ENCODE measurements at regions not wholly inside any gene's neighbourhood (a gene's known extent, or its start where the extent isn't known, plus 50 kb on each side); places are given as distances from the start of the nearest gene placed in this dataset.

DNA sequence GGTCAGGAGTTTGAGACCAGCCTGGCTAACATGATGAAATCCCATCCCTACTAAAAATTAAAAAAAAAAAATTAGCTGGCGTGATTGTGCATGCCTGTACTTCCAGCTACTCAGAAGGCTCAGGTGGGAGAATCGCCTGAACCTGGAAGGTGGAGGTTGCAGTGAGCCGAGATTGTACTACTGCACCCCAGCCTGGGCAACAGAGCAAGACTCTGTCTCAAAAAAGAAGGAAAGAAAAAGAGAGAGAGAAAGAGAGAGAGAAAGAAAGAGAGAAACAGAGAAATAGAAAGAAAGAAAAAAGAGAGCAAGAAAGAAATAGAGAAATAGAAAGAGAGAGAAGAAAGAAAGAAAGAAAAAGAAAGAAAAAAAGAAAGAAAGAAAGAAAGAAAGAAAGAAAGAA, 292.8 kb upstream of the KLF6 start:
- TF ChIP-seq, protein P1, sequence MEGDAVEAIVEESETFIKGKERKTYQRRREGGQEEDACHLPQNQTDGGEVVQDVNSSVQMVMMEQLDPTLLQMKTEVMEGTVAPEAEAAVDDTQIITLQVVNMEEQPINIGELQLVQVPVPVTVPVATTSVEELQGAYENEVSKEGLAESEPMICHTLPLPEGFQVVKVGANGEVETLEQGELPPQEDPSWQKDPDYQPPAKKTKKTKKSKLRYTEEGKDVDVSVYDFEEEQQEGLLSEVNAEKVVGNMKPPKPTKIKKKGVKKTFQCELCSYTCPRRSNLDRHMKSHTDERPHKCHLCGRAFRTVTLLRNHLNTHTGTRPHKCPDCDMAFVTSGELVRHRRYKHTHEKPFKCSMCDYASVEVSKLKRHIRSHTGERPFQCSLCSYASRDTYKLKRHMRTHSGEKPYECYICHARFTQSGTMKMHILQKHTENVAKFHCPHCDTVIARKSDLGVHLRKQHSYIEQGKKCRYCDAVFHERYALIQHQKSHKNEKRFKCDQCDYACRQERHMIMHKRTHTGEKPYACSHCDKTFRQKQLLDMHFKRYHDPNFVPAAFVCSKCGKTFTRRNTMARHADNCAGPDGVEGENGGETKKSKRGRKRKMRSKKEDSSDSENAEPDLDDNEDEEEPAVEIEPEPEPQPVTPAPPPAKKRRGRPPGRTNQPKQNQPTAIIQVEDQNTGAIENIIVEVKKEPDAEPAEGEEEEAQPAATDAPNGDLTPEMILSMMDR (IDR thresholded peaks at IDR 0.05; ENCODE audit: low read depth, low read length), result no peak
- no peak overlapping the region for H3K4me3 ChIP-seq (ENCODE audit: low read depth, low read length)

DNA sequence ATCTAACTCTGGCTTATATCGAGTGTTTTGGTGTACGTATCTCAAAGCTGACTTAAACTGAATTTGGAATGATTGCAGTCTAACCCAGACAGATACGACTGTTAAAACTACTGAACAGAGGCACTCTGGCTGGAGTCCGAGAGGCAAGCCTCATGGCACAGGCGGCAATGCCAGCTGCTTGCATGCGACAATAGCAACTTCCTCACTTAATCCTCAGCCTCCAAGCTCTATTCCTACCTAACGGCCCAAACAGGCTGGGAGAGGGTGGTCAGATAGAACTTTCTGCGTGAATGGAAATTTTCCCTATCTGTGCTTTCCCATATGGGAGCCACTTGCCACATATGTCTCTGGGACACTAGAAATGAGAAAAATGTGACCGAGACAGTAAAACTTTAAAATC, 292.0 kb upstream of the KLF6 start:
- no peak overlapping the region for H3K4me3 ChIP-seq (ENCODE audit: low read depth, low read length)
- TF ChIP-seq, protein P1 (IDR thresholded peaks at IDR 0.05; ENCODE audit: low read depth, low read length), result no peak

DNA sequence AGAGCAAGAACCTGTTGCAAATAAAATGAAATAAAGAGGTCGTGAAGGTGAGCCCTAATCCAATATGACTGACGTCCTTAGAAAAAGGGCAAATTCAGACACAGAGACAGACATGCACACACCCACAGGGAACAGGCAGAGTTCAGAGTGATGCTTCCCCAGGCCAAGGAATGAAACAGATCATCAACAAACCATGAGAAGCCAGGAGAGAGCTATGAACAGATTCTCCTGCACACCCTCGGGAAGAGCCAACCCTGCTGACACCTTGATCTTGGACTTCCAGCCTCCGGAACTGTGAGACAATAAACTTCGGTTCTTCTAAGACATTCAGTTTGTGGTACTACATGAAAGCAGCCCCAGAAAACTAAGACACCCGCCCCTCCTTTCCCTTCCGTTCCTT, 290.4 kb upstream of the KLF6 start:
- TF ChIP-seq, protein P1 (IDR thresholded peaks at IDR 0.05; ENCODE audit: low read depth, low read length), result no peak
- H3K4me3 ChIP-seq (ENCODE audit: low read depth, low read length), result no peak overlapping the region

DNA sequence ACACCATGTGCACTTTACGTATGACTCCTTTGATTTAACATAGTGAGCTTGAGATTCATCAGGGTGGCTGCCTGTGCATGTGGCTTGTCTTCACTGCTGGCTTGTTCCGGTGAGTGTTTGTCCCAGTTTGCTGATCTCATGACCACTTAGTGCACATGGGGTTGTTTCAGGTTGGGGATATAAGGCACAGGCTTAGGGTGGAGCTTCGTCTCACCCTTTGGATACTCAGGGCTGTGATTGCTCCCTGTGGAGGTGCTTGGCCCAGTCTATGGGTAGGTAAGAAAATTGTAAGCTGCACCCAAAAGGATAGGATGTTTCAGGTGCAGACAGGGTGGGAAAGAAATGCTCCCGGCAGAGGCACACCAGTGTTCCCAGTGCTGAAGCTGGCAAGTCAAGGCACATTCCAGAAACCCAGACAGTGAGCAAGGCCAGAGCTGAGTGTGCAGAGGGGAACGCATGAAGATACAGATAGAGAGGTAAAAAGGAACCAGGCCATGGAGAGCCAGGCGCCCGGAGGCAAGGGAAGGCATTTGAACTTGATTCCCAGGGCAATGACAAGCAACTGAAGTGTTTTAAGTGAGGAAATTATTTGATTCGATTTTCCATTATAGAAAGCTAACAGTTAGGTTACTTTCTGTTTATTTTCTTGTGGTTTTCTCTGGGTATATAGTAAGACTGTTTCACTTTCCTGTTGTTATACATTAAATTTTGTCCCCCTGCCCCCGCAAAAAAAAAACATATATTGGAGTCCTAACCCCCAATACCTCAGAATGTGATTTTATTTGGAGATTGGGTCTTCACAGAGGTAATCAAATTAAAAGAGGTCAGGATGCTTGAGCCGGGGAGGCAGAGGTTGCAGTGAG, 289.8 kb upstream of the KLF6 start:
- TF ChIP-seq, protein P1 (IDR thresholded peaks at IDR 0.05; ENCODE audit: low read depth, low read length), result no peak
- no peak overlapping the region for H3K4me3 ChIP-seq (ENCODE audit: low read depth, low read length)

DNA sequence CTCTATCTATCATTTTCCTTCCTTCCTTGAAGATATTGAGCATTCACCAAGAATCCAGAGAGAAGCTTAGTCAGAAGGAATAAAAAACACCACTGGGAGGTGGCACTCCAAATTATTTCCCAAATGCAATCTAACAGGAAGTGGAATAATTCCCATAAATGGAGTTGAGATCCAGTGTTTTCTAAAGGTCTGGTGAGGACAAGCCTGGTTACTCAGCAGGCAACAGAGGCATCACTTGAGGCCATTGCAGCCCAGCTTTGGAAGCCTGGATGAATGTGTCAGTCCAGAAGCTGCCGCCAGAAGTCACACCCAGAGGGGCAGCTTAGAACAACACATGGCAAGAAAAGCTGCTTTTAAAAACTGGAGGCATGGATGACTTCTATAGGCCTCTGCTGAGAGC, 288.9 kb upstream of the KLF6 start:
- no peak overlapping the region for H3K4me3 ChIP-seq (ENCODE audit: low read depth, low read length)
- TF ChIP-seq, protein P1 (IDR thresholded peaks at IDR 0.05; ENCODE audit: low read depth, low read length), result no peak

DNA sequence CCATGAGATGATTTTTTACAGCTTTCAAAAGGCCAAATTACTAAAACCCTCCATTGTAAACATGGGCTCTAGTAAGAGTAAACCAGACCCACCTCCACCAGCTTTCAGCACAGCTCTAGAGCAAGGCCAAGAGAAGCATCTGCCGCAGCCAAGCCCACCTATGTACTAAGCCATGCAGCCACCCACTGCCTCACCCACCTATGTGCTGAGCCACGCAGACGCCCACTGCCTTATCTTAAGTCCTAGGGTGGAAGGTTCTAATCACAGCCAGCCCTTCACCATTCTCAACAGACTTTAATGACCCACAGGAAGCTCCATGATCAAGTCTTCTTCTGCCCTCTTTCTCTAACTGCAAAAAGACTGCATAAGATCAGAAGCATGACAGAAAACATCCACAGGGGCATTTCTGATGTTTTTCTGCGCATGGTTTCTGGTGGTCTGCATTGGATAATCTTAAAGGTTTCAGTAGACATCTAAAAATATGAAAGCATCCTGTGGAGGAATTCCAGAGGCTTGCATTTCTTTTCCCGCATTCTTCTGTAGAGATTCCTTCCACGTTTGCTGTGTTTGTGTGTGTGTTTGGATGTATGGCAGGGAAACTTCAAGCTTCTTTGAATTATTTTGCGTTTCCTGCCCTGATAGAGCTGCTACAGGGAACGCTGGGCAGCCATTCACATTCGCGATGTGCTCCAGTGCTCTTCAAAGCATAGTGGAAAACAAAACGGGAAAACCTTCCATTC, 286.1 kb upstream of the KLF6 start:
- H3K4me3 ChIP-seq (ENCODE audit: low read depth, low read length), result no peak overlapping the region
- TF ChIP-seq, protein P1 (IDR thresholded peaks at IDR 0.05; ENCODE audit: low read depth, low read length), result no peak

DNA sequence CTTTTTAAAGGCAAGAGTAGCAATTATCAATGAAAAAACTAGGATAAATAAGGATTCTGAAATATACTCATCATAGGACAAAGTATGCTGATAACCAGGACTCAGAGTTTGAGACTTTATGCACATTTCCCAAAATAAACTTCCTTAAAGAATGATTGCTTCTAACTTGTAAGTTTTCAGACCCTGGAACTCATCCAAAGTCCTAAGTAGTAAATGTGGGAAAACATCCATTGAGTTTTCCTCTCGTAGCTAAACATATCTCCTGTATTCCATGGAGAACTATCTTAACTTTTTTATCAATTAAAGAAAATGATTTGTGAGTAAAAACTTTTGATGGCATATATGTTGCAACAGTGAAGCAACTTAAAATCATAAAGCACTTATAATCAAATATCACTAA, 285.2 kb upstream of the KLF6 start:
- TF ChIP-seq, protein P1 (IDR thresholded peaks at IDR 0.05; ENCODE audit: low read depth, low read length), result no peak
- H3K4me3 ChIP-seq (ENCODE audit: low read depth, low read length), result no peak overlapping the region
